ENCODE measurements at regions not wholly inside any gene's neighbourhood (a gene's known extent, or its start where the extent isn't known, plus 50 kb on each side); places are given as distances from the start of the nearest gene placed in this dataset.
"Not testable (repeated sequence)": the region's sequence is repeated elsewhere in the genome, so short reads cannot be mapped to it uniquely, and the experiment has no call there.

DNA sequence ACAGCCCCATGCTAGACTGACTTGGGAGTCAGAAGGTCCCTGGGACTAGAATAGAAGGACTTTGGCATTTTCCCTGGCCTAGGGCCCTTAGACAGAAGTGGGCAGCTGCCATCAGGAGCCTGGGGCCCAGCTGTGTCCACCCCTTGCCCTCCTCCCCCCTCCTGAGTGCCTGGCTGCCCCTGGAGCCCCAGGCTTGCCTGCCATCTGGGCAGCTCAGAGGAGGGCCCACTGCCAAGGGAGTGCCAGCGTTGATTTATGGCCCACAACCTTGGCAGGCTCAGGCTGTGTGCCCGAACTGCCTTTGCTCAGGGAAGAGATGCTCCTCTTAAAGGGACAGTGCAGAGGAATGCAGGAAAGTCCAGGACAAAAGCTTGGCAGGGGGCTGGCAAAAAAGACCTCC is 439.1 kb downstream of the SPATA31A7 start:
- H3K9me3 Mint-ChIP-seq; H3K36me3 Mint-ChIP-seq (ENCODE audit: low read depth); H3K27me3 Mint-ChIP-seq; POLR2A ChIA-PET; H3K27ac Mint-ChIP-seq; CTCF ChIA-PET; H3K4me3 Mint-ChIP-seq; H3K4me1 Mint-ChIP-seq; DNase-seq: not testable (repeated sequence)

DNA sequence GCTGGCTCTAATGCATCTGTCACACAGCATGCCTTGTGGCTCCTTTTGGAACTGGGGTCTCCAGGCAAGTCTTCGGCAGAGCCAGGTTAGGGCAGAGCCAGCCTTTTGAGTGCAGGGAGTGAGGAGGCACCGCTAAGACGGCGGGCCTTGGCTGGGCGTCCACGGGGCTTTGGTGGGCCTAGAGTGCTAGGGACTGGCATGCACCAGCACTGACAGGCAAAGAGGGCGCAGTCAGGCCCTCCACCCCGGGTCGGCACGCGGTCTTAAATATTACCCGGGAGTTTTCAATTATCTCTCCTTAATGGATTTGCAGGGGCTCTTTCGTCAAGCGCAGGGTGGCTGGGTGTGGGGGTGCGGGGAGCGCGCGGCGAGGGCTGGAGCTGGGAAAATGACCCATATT is 444.4 kb downstream of the SPATA31A7 start:
- no peaks in the 10 kb centered on the region for H3K27me3 Mint-ChIP-seq
- no peaks in the 10 kb centered on the region for H3K4me1 Mint-ChIP-seq
- POLR2A ChIA-PET, result no interaction called here
- no peak for DNase-seq
- CTCF ChIA-PET, result no interaction called here
- H3K4me3 Mint-ChIP-seq, result no peak overlapping the region
- H3K27ac Mint-ChIP-seq, result no peak overlapping the region
- H3K9me3 Mint-ChIP-seq, result no peaks in the 10 kb centered on the region
- H3K36me3 Mint-ChIP-seq (ENCODE audit: low read depth), result no peaks in the 10 kb centered on the region

DNA sequence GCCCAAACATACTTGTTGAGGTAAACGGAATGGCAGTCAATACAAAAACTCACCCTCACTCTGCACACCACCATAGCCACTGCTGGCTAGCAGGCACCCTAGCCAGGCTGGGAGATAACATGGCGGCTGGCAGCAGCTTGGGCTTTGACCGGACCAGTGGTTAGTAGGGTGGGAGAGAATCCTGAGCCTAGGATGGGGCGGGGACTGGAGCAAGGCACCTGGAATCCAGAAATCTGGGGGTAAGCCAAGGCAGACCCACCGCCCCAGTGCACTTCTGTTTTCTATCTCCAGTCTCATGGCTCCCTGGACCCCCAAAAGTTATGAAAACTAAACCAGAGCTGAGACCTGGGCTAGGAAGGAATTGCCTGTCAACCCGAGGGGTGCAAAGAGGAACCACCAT is 474.4 kb downstream of the SPATA31A7 start:
- CTCF ChIA-PET; DNase-seq; H3K27me3 Mint-ChIP-seq; H3K4me1 Mint-ChIP-seq; H3K4me3 Mint-ChIP-seq; H3K36me3 Mint-ChIP-seq (ENCODE audit: low read depth); POLR2A ChIA-PET; H3K27ac Mint-ChIP-seq: not testable (repeated sequence)
- H3K9me3 Mint-ChIP-seq, result peaks cover 20% of the 10 kb centered on the region

DNA sequence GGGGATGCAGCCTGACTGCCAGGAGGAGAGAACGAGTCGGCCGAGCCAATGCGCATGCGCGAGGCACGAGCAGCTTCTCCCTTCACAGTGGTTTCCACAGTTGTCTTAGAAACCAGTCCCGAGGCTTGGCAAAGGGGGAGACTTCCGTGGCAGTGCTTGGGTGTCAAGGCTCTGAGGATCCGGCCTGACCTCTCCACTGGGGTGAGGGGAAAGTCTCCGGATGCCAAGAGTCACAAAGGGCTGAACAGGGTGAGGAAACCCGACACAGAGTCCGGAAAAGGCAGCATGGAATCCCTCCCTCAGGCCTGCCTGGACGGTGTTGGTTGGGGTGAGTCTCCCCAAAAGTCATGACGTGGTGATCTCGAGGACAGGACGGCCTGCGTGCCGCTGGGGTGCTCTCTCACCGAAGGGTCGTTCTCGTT is 475.5 kb downstream of the SPATA31A7 start:
- ChIA-PET POLR2A (no interaction called here), CTCF (no interaction called here)
- H3K27me3 Mint-ChIP-seq, result no peaks in the 10 kb centered on the region
- H3K4me3 Mint-ChIP-seq, result no peak overlapping the region
- H3K9me3 Mint-ChIP-seq, result peaks cover 28% of the 10 kb centered on the region
- H3K4me1 Mint-ChIP-seq, result no peaks in the 10 kb centered on the region
- H3K27ac Mint-ChIP-seq, result no peak overlapping the region
- peak; percentile 13 for DNase-seq
- H3K36me3 Mint-ChIP-seq (ENCODE audit: low read depth), result peaks cover 7% of the 10 kb centered on the region

DNA sequence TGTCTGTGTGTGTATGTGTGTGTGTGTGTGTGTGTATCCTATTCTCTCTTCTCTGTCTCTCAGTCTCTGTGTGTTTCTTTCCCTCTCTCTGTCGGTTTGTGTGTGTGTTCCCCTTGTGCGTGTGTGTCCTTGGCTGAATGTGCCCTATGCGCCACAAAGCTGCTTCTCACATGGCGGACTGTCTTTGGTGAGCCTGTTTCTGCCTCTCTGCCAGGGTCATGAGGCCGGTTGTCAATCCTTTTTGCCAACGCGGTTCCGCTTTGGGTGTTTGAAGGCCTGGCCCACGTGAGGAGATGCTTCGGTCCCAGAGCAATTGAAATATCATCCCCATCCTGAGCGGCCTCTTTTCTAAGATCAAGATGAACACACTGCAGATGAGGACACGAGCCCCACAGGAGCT is 476.0 kb downstream of the SPATA31A7 start:
- H3K4me1 Mint-ChIP-seq, result no peaks in the 10 kb centered on the region
- ChIA-PET POLR2A (no interaction called here), CTCF (no interaction called here)
- no peak for DNase-seq
- peaks cover 7% of the 10 kb centered on the region for H3K36me3 Mint-ChIP-seq (ENCODE audit: low read depth)
- H3K9me3 Mint-ChIP-seq, result peaks cover 32% of the 10 kb centered on the region
- no peak overlapping the region for H3K4me3 Mint-ChIP-seq
- no peaks in the 10 kb centered on the region for H3K27me3 Mint-ChIP-seq
- H3K27ac Mint-ChIP-seq, result no peak overlapping the region

DNA sequence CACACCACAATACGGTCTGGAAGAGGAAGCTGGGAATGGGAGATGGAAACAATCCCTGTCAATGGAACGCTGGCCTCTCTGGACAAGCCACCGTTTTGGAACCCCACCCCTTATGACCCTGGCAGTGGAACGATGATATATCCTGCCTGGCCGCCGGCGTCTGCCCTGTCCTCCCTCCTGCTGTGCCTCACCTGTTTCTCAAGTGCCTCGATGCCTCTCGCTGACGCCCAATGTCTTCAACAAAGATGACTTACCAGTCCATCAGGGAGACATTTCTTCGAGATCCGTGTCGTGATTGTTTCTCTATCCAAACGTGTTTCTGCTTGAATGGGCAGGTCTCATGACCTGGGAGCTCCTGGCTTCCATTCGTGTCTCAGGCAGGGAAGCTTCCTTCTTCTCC is 476.5 kb downstream of the SPATA31A7 start:
- no peak for DNase-seq
- H3K4me3 Mint-ChIP-seq, result no peak overlapping the region
- ChIA-PET CTCF (no interaction called here), POLR2A (no interaction called here)
- H3K36me3 Mint-ChIP-seq (ENCODE audit: low read depth), result peaks cover 7% of the 10 kb centered on the region
- no peak overlapping the region for H3K27ac Mint-ChIP-seq
- peaks cover 34% of the 10 kb centered on the region for H3K9me3 Mint-ChIP-seq
- no peaks in the 10 kb centered on the region for H3K4me1 Mint-ChIP-seq
- H3K27me3 Mint-ChIP-seq, result no peaks in the 10 kb centered on the region

DNA sequence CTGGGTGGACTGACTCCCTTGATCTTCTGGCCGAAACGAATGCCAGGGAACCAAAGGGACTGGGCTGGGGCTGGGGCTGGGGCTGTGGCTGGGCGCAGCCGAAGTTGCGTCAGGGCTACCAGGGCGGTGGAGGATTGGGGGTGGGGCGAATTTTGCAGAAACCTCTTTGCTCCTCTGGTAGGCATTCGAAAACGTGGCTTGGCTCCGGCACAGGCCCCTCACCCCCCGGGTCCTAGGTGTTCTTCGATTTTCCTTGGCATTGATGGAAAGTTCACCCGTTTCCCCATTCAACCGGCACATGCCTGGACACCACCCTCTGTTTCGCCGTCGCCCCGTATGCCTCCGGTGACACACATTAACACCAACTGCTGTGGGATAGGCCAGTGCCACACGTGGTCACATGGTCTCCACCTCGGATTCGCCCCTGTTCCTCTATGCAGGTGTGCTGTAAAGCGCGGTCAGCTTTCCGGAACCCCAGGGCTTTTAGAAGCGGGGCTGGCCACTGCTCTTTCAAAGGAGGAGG is 477.1 kb downstream of the SPATA31A7 start:
- no peaks in the 10 kb centered on the region for H3K27me3 Mint-ChIP-seq

DNA sequence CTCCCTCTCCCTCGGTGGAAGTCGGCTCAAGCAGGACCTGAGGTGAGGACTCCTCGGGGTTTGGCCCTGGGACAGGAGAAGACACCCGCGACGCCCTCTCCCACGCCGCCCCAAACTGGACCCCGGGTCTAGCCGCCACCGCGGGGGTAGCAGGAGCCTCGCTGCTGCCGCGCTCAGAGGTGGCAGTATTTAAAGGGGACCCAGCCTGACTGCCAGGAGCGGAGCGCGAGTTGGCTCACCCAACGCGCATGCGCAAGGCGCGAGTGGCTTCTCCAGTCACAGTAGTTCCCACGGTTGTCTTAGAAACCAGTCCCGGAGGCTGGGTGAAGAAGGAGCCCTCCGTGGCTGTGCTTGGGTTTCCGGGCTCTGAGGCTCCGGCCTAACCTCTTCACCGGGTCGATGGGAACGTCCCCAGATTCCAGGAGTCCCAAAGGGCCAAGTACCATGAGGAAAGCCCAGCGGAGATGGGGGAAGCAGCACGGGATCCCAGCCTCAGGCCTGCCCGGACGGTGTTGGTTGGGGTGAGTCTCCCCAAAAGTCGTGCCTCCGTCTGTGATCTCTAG is 477.8 kb downstream of the SPATA31A7 start:
- peak; percentile 12 for DNase-seq
- Mint-ChIP-seq H3K4me3 (no peak overlapping the region), H3K27ac (no peak overlapping the region), H3K4me1 (no peaks in the 10 kb centered on the region), H3K27me3 (no peaks in the 10 kb centered on the region), H3K36me3 (ENCODE audit: low read depth) (peaks cover 7% of the 10 kb centered on the region), H3K9me3 (peaks cover 40% of the 10 kb centered on the region)
- POLR2A ChIA-PET, result no interaction called here
- CTCF ChIA-PET, result no interaction called here

More for the DNA sequence above, 477.1 kb downstream of the SPATA31A7 start:
- peak; percentile 3 for DNase-seq
- H3K4me1 Mint-ChIP-seq, result no peaks in the 10 kb centered on the region
- CTCF ChIA-PET, result no interaction called here
- H3K36me3 Mint-ChIP-seq (ENCODE audit: low read depth), result peaks cover 7% of the 10 kb centered on the region
- peaks cover 36% of the 10 kb centered on the region for H3K9me3 Mint-ChIP-seq
- no peak overlapping the region for H3K27ac Mint-ChIP-seq
- POLR2A ChIA-PET, result no interaction called here
- no peak overlapping the region for H3K4me3 Mint-ChIP-seq

DNA sequence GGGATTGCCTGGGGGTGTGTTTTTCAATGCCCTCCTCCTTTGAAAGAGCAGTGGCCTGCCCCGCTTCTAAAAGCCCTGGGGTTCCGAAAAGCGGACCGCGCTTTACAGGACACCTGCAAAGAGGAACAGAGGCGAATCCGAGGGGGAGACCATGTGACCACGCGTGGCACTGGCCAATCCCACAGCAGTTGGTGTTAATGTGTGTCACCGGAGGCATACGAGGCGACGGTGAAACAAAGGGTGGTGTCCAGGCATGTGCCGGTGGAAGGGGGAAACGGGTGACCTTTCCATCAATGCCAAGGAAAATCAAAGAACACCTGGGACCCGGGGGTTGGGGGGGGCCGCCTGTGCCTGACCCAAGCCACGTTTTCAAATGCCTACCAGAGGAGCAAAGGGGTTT is 478.4 kb downstream of the SPATA31A7 start:
- H3K4me1 Mint-ChIP-seq; H3K36me3 Mint-ChIP-seq (ENCODE audit: low read depth); CTCF ChIA-PET; DNase-seq; POLR2A ChIA-PET; H3K27me3 Mint-ChIP-seq; H3K27ac Mint-ChIP-seq; H3K4me3 Mint-ChIP-seq: not testable (repeated sequence)
- H3K9me3 Mint-ChIP-seq, result peaks cover 42% of the 10 kb centered on the region

DNA sequence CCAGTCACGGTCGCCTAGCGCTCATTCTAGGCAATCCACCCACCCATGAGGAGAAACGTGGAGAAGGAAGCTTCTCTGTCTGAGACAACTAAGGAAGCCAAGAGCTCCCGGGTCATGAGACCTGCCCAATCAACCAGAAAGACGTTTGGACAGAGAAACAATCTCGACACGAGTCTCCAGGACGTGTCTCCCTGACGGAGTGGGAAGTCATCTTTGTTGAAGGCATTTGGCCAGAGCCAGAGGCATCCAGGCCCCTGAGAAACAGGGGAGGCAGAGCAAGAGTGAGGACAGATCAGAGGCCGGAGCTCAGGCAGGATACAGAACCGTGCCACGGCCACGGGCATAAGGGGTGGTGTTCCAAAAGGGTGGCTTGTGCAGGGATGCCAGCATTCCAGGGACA is 479.0 kb downstream of the SPATA31A7 start:
- no peak for DNase-seq
- Mint-ChIP-seq H3K27ac (no peak overlapping the region), H3K27me3 (no peaks in the 10 kb centered on the region), H3K36me3 (ENCODE audit: low read depth) (peaks cover 7% of the 10 kb centered on the region), H3K4me3 (no peak overlapping the region), H3K4me1 (no peaks in the 10 kb centered on the region), H3K9me3 (peaks cover 46% of the 10 kb centered on the region)
- CTCF ChIA-PET, result no interaction called here
- POLR2A ChIA-PET, result no interaction called here

DNA sequence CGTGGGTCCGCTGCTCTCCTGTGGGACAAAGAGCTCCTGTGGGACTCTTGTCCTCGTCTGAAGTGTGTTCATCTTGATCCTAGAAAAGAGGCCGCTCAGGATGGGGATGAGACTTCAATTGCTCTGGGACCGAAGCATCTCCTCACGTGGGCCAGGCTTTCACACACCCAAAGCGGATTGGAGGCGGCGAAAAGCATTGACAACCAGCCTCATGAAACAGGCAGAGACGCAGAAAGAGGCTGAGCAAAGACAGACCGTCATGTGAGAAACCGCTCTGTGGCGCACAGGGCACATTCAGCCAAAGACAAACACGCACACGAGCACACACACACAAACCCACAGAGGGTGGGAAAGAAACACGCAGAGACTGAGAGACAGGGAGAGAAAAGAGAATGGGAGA is 479.5 kb downstream of the SPATA31A7 start:
- Mint-ChIP-seq H3K36me3 (ENCODE audit: low read depth) (peaks cover 7% of the 10 kb centered on the region), H3K4me1 (no peaks in the 10 kb centered on the region), H3K9me3 (peaks cover 46% of the 10 kb centered on the region), H3K4me3 (no peak overlapping the region), H3K27ac (no peak overlapping the region), H3K27me3 (no peaks in the 10 kb centered on the region)
- no peak for DNase-seq
- POLR2A ChIA-PET, result no interaction called here
- CTCF ChIA-PET, result no interaction called here

DNA sequence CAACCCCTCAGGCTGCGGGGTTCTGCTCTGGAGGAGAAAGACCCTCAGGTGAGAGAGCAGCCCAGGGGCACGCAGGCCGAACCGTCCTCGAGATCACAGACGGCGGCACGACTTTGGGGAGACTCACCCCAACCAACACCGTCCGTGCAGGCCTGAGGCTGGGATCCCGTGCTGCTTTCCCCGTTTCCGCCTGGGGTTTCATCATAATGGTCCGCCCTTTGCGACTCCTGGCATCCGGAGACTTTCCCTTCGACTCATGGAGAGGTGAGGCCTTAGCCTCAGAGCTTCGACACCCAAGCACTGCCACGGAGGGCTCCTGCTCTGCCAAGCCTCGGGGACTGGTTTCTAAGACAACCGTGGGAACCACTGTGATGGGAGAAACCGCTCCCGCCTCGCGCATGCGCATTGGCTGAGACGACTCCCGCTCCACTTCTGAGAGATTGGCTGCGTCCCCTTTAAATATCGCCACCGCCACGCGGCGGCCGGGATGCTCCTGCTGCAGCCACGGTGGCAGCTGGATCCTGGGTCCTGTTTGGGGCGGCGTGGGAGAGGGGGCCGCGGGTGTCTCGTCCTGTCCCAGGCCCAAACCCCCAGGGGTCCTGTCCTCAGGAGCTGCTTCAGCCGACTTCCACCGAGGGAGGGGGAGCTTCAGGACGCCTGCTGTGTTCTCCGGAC is 480.1 kb downstream of the SPATA31A7 start:
- H3K9me3 Mint-ChIP-seq, result peaks cover 46% of the 10 kb centered on the region
- CTCF ChIA-PET; H3K27ac Mint-ChIP-seq; H3K27me3 Mint-ChIP-seq; H3K36me3 Mint-ChIP-seq (ENCODE audit: low read depth); H3K4me3 Mint-ChIP-seq; POLR2A ChIA-PET; H3K4me1 Mint-ChIP-seq: not testable (repeated sequence)
- peak; percentile 12 for DNase-seq

DNA sequence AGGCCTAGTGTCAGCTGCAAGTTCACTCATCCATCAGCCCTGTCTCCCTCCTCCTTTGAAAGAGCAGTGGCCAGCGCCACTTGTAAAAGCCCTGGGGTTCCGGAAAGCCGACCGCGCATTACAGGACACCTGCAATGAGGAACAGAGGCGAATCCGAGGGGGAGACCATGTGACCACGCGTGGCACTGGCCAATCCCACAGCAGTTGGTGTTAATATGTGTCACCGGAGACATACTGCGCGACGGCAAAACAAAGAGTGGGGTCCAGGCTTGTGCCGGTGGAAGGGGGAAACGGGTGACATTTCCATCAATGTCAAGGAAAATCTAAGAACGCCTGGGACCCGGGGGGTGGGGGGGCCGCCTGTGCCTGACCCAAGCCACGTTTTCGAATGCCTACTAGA is 480.8 kb downstream of the SPATA31A7 start:
- H3K4me3 Mint-ChIP-seq, result no peak overlapping the region
- ChIA-PET POLR2A (no interaction called here), CTCF (no interaction called here)
- DNase-seq, result peak; percentile 3
- no peaks in the 10 kb centered on the region for H3K27me3 Mint-ChIP-seq
- H3K36me3 Mint-ChIP-seq (ENCODE audit: low read depth), result peaks cover 7% of the 10 kb centered on the region
- peaks cover 47% of the 10 kb centered on the region for H3K9me3 Mint-ChIP-seq
- no peaks in the 10 kb centered on the region for H3K4me1 Mint-ChIP-seq
- no peak overlapping the region for H3K27ac Mint-ChIP-seq

DNA sequence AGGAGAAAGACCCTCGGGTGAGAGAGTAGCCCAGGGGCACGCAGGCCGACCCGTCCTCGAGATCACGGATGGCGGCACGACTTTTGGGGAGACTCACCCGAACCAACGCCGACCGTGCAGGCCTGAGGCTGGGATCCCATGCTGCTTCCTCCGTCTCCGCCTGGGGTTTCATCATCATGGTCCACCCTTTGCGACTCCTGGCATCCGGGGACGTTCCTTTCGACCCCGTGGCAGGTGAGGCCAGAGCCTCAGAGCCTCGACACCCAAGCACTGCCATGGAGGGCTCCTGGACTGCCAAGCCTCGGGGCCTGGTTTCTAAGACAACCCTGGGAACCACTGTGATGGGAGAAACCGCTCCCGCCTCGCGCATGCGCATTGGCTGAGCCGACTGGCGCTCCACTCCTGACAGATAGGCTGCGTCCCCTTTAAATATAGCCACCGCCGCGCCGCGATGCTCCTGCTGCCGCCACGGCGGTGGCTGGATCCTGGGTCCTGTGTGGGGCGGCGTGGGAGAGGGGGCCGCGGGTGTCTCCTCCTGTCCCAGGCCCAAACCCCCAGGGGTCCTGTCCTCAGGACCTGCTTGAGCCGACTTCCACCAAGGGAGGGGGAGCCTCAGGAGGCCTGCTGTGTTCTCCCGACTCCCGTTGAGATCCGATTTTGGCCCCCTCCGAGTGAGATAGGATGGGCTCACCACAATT is 481.6 kb downstream of the SPATA31A7 start:
- CTCF ChIA-PET, result no interaction called here
- DNase-seq, result peak; percentile 10
- Mint-ChIP-seq H3K9me3 (peaks cover 41% of the 10 kb centered on the region), H3K4me1 (no peaks in the 10 kb centered on the region), H3K4me3 (no peak overlapping the region), H3K36me3 (ENCODE audit: low read depth) (peaks cover 7% of the 10 kb centered on the region), H3K27me3 (no peaks in the 10 kb centered on the region), H3K27ac (no peak overlapping the region)
- POLR2A ChIA-PET, result no interaction called here

Measured in activated CD4-positive, alpha-beta memory T cell treated with anti-CD3 and anti-CD28 coated beads, Interleukin-2, amount 10 ng/mL, durations not matched to agents 7 days and 5 days (primary cell).